Nephron (organoid): ENCODE measurements at regions not wholly inside any gene's neighbourhood (a gene's known extent, or its start where the extent isn't known, plus 50 kb on each side); places are given as distances from the start of the nearest gene placed in this dataset.
"Not testable (repeated sequence)": the region's sequence is repeated elsewhere in the genome, so short reads cannot be mapped to it uniquely, and the experiment has no call there.

Source experiments
- H3K27ac Mint-ChIP-seq, 3 experiments: 2 replicates each; pipeline ENCODE4 v1.8.0; 2020; ENCODE audit warnings: mixed read lengths in 3 of 3, mild to moderate bottlenecking in 2 of 3, moderate library complexity in 1 of 3
- H3K27me3 Mint-ChIP-seq: 2 replicates; pipeline ENCODE4 v1.8.0; 2021; ENCODE audit warnings: low read depth, mild to moderate bottlenecking, moderate library complexity, mixed read lengths
- H3K36me3 Mint-ChIP-seq: 2 replicates; pipeline ENCODE4 v1.8.0; 2020; ENCODE audit warnings: low read depth, mixed read lengths
- H3K4me1 Mint-ChIP-seq: 2 replicates; pipeline ENCODE4 v1.8.0; 2020; ENCODE audit warnings: mixed read lengths
- H3K4me3 Mint-ChIP-seq, 3 experiments: 2 replicates each; pipeline ENCODE4 v1.8.0; 2020; ENCODE audit warnings: mild to moderate bottlenecking in 3 of 3, mixed read lengths in 3 of 3, moderate library complexity in 2 of 3
- H3K9me3 Mint-ChIP-seq: 2 replicates; pipeline ENCODE4 v1.8.0; 2020; ENCODE audit warnings: mixed read lengths
- TF ChIP-seq, protein P1 (sequence below), 3 experiments: fragments of 200-600 bp; sonication (generic); IDR thresholded peaks; one replicate each; pipeline ENCODE4 v1.5.0; 2021; ENCODE audit warnings: antibody characterized with exemption in 3 of 3; ENCODE audit not compliant: unreplicated experiment in 3 of 3

DNA sequence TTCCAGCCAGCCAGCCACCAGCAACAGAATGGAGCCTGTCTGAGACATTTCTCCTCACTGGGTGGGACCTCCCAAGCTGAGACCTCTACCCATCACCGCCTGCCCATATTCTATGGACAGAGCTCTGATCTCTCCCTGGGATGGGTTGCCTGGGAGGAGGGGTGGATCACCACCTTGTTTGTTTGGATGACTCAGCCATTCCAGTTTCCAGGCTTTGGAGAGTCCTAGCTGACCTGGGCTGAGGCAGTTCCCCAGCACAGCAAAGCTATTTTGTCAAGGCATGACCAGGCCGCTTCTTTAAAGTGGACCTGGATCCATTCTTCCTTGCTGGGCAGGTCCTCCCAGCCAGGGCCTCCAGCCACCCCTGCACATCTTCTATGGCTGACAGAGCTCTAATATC, 982.3 kb downstream of the DNAJB9 start:
- TF ChIP-seq, protein P1, sequence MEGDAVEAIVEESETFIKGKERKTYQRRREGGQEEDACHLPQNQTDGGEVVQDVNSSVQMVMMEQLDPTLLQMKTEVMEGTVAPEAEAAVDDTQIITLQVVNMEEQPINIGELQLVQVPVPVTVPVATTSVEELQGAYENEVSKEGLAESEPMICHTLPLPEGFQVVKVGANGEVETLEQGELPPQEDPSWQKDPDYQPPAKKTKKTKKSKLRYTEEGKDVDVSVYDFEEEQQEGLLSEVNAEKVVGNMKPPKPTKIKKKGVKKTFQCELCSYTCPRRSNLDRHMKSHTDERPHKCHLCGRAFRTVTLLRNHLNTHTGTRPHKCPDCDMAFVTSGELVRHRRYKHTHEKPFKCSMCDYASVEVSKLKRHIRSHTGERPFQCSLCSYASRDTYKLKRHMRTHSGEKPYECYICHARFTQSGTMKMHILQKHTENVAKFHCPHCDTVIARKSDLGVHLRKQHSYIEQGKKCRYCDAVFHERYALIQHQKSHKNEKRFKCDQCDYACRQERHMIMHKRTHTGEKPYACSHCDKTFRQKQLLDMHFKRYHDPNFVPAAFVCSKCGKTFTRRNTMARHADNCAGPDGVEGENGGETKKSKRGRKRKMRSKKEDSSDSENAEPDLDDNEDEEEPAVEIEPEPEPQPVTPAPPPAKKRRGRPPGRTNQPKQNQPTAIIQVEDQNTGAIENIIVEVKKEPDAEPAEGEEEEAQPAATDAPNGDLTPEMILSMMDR (IDR thresholded peaks at IDR 0.05; ENCODE audit: unreplicated experiment in 3 of 3) = no peak
- no peak overlapping the region for H3K27ac Mint-ChIP-seq
- H3K9me3 Mint-ChIP-seq = peaks cover 16% of the 10 kb centered on the region
- no peak overlapping the region for H3K4me3 Mint-ChIP-seq
- no peaks in the 10 kb centered on the region for H3K27me3 Mint-ChIP-seq
- no peaks in the 10 kb centered on the region for H3K36me3 Mint-ChIP-seq
- H3K4me1 Mint-ChIP-seq = no peaks in the 10 kb centered on the region

DNA sequence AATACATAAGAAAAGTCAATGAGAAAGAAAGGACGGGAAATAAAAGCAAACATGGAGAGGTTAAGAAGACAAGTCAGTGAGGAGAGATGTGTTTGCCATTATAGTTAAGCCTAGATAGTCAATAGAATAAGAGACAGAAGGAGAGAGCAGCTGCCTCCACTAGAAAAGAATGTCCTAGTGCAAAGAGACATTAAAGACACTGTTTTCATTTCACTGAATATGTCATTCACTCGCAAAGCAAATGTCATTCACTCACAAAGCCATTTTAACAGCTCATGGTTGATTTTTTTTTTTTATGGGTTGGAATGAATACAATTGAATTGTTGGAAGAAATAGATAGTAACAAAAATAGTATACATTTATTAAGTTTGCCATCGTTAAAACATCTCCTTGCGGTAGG, 1007.6 kb downstream of the DNAJB9 start:
- Mint-ChIP-seq H3K4me1 (no peaks in the 10 kb centered on the region), H3K27me3 (no peaks in the 10 kb centered on the region), H3K27ac (no peak overlapping the region), H3K9me3 (no peaks in the 10 kb centered on the region), H3K36me3 (no peaks in the 10 kb centered on the region), H3K4me3 (no peak overlapping the region)
- TF ChIP-seq, protein P1 (IDR thresholded peaks at IDR 0.05; ENCODE audit: unreplicated experiment in 3 of 3) = no peak

DNA sequence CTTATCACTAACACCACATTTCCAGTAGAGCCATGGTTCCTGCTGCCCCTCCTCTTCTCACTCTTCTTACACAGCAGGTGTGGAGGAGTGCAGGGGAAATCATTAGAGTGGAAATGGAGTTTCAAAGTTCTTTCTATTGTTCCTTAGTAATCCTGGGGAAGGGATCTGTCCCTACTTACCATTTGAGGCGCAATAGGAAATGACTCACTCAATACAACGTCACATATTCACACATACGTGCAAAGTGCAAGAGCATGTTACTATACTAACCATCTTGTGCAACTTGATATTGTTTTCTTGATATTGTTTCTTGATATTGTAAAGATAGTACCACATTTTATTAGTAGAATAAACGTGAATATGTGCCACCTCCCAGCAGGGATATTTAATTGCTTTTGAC, 1010.2 kb downstream of the DNAJB9 start:
- H3K4me1 Mint-ChIP-seq = no peaks in the 10 kb centered on the region
- H3K36me3 Mint-ChIP-seq = no peaks in the 10 kb centered on the region
- H3K27me3 Mint-ChIP-seq = no peaks in the 10 kb centered on the region
- peaks cover 8% of the 10 kb centered on the region for H3K9me3 Mint-ChIP-seq
- TF ChIP-seq, protein P1 (IDR thresholded peaks at IDR 0.05; ENCODE audit: unreplicated experiment in 3 of 3) = no peak
- no peak overlapping the region for H3K27ac Mint-ChIP-seq
- no peak overlapping the region for H3K4me3 Mint-ChIP-seq

DNA sequence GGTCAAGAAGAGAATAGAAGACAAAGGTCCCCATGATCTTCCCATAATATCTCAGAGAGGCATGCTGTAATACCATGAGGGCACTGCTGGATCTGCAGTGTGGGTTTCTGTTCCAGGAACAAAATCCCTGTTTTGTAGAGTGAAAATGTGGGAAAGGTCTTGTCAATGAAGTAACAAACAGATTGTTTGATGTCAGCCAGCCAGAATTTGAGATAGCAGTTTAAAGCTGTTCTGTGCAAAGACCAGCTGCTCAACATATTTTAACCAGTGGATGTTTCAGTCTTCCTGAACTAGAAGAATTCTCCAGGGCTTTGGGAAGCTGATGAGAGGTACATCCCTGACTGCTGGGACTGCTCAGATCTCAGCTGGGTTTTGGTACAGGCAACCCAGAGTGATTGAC, 1012.5 kb downstream of the DNAJB9 start:
- no peak overlapping the region for H3K27ac Mint-ChIP-seq
- peaks cover 24% of the 10 kb centered on the region for H3K9me3 Mint-ChIP-seq
- H3K4me3 Mint-ChIP-seq = no peak overlapping the region
- TF ChIP-seq, protein P1 (IDR thresholded peaks at IDR 0.05; ENCODE audit: unreplicated experiment in 3 of 3) = no peak
- H3K4me1 Mint-ChIP-seq = no peaks in the 10 kb centered on the region
- no peaks in the 10 kb centered on the region for H3K36me3 Mint-ChIP-seq
- H3K27me3 Mint-ChIP-seq = no peaks in the 10 kb centered on the region

DNA sequence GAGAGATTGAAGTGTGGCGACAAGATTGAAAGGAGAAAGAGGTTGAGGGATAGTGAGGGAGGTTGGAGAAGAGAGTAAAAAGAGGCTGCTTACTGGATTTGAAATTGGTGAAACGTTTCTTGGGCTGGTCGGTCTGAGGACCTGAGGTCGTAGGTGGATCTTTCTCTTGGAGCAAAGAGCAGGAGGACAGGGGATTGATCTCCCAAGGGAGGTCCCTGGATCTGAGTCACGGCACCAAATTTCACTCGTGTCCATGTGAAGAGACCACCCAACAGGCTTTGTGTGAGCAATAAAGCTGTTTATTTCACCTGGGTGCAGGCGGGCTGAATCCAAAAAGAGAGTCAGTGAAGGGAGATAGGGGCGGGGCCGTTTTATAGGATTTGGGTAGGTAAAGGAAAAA, 1027.3 kb downstream of the DNAJB9 start:
- H3K4me1 Mint-ChIP-seq, H3K4me3 Mint-ChIP-seq, H3K27me3 Mint-ChIP-seq: not testable (repeated sequence)

DNA sequence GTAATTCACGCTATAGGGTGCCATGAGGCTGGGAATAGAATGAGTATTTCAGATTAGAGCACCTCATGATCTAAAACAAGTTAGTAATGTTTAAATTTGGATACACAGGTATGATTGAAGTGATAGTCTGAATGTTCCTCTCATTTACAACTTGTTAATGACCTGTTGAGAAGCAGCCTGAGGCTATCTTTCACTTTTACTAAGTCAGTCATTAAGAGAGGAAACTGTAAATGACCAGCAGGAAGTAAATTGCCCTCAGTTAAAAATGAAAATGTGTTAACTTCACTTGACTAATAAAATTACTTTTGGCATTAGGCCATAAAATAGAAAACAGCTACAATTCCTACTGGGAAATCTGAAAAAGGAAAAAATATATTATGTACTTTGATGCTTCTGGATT, 1042.0 kb downstream of the DNAJB9 start:
- TF ChIP-seq, protein P1 (IDR thresholded peaks at IDR 0.05; ENCODE audit: unreplicated experiment in 3 of 3) = no peak
- no peaks in the 10 kb centered on the region for H3K9me3 Mint-ChIP-seq
- H3K27me3 Mint-ChIP-seq = no peaks in the 10 kb centered on the region
- H3K4me3 Mint-ChIP-seq = no peak overlapping the region
- no peak overlapping the region for H3K27ac Mint-ChIP-seq
- H3K4me1 Mint-ChIP-seq = no peaks in the 10 kb centered on the region
- H3K36me3 Mint-ChIP-seq = no peaks in the 10 kb centered on the region

More for the DNA sequence above, 1027.3 kb downstream of the DNAJB9 start:
- not testable (repeated sequence) for H3K9me3 Mint-ChIP-seq, H3K36me3 Mint-ChIP-seq, H3K27ac Mint-ChIP-seq
